ENCODE measurements at regions not wholly inside any gene's neighbourhood (a gene's known extent, or its start where the extent isn't known, plus 50 kb on each side); places are given as distances from the start of the nearest gene placed in this dataset.

GRCh38 chr4:100017637-100018310 lies 67.7 kb upstream of the H2AZ1 start:
- intact Hi-C loops (cut with micrococcal nuclease; ENCODE audit: unreplicated experiment) = no loop called here
- BruUV-seq (replicated peaks) = no TSS peak
- H3K4me3 ChIP-seq (ENCODE audit: low read depth in 2 of 2, low read length in 2 of 2) = no peak overlapping the region
- DNase-seq (ENCODE audit: low read depth, low spot score) (no peak), ATAC-seq (no peak)
- TF ChIP-seq TCF7L2 (IDR thresholded peaks at IDR 0.05; ENCODE audit: low read depth, low read length) (no peak), SIN3A (IDR thresholded peaks at IDR 0.05; ENCODE audit: borderline replicate concordance, insufficient read depth, low read depth, low read length) (no peak), POLR2AphosphoS5 (IDR thresholded peaks at IDR 0.05; ENCODE audit: low read depth, low read length) (no peak)
- TF ChIP-seq, protein P1, sequence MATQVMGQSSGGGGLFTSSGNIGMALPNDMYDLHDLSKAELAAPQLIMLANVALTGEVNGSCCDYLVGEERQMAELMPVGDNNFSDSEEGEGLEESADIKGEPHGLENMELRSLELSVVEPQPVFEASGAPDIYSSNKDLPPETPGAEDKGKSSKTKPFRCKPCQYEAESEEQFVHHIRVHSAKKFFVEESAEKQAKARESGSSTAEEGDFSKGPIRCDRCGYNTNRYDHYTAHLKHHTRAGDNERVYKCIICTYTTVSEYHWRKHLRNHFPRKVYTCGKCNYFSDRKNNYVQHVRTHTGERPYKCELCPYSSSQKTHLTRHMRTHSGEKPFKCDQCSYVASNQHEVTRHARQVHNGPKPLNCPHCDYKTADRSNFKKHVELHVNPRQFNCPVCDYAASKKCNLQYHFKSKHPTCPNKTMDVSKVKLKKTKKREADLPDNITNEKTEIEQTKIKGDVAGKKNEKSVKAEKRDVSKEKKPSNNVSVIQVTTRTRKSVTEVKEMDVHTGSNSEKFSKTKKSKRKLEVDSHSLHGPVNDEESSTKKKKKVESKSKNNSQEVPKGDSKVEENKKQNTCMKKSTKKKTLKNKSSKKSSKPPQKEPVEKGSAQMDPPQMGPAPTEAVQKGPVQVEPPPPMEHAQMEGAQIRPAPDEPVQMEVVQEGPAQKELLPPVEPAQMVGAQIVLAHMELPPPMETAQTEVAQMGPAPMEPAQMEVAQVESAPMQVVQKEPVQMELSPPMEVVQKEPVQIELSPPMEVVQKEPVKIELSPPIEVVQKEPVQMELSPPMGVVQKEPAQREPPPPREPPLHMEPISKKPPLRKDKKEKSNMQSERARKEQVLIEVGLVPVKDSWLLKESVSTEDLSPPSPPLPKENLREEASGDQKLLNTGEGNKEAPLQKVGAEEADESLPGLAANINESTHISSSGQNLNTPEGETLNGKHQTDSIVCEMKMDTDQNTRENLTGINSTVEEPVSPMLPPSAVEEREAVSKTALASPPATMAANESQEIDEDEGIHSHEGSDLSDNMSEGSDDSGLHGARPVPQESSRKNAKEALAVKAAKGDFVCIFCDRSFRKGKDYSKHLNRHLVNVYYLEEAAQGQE (IDR thresholded peaks at IDR 0.05; ENCODE audit: insufficient read depth in 1 of 2, low read depth in 2 of 2, low read length in 1 of 2) = no peak
- TF ChIP-seq, protein P2, sequence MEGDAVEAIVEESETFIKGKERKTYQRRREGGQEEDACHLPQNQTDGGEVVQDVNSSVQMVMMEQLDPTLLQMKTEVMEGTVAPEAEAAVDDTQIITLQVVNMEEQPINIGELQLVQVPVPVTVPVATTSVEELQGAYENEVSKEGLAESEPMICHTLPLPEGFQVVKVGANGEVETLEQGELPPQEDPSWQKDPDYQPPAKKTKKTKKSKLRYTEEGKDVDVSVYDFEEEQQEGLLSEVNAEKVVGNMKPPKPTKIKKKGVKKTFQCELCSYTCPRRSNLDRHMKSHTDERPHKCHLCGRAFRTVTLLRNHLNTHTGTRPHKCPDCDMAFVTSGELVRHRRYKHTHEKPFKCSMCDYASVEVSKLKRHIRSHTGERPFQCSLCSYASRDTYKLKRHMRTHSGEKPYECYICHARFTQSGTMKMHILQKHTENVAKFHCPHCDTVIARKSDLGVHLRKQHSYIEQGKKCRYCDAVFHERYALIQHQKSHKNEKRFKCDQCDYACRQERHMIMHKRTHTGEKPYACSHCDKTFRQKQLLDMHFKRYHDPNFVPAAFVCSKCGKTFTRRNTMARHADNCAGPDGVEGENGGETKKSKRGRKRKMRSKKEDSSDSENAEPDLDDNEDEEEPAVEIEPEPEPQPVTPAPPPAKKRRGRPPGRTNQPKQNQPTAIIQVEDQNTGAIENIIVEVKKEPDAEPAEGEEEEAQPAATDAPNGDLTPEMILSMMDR (IDR thresholded peaks at IDR 0.05) = no peak
- ChIA-PET POLR2A (no interaction called here), CTCF (no interaction called here)
- no peak overlapping the region for H3K27ac ChIP-seq (ENCODE audit: low read length)
- no peaks in the 10 kb centered on the region for H3K27me3 ChIP-seq (ENCODE audit: control insufficient read depth, insufficient read depth, low read length)
- H3K9me3 ChIP-seq (ENCODE audit: control insufficient read depth, insufficient read depth, low read depth, low read length) = no peaks in the 10 kb centered on the region
- in situ Hi-C loops (cut with HindIII; ENCODE audit: low pct_unique_long_range_greater_than_20kb, low sequenced_read_pairs) = no loop called here
- H3K4me1 ChIP-seq (ENCODE audit: control insufficient read depth, insufficient read depth, low read length) = no peaks in the 10 kb centered on the region
- H3K36me3 ChIP-seq (ENCODE audit: control insufficient read depth, insufficient read depth, low read length) = no peaks in the 10 kb centered on the region

DNA sequence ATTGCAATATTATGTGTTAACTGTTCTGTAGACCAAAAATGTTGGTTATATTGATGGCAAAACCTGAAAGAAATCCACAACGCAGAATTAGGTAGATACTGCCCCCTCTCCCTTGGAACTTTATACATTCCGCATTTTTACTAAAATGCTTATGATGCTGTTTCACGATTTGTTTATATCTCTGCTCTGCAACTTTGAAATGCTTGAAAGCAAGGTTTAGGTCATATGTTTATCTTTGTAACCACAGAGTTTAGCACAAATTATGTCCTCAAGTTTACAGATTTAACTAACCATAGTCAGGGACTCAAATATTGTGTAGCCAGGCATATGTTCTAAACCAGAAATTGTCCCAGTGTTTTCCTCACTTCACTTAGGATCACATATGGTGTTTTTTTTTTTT lies 66.1 kb upstream of the H2AZ1 start:
- H3K36me3 ChIP-seq (ENCODE audit: control insufficient read depth, insufficient read depth, low read length) = no peaks in the 10 kb centered on the region
- intact Hi-C loops (cut with micrococcal nuclease; ENCODE audit: unreplicated experiment) (no loop called here), in situ Hi-C loops (cut with HindIII; ENCODE audit: low pct_unique_long_range_greater_than_20kb, low sequenced_read_pairs) (no loop called here)
- H3K4me1 ChIP-seq (ENCODE audit: control insufficient read depth, insufficient read depth, low read length) = no peaks in the 10 kb centered on the region
- no TSS peak for BruUV-seq (replicated peaks)
- no peak for TF ChIP-seq POLR2AphosphoS5 (IDR thresholded peaks at IDR 0.05; ENCODE audit: low read depth, low read length)
- TF ChIP-seq, protein P1 (IDR thresholded peaks at IDR 0.05; ENCODE audit: insufficient read depth in 1 of 2, low read depth in 2 of 2, low read length in 1 of 2) = no peak
- no peak for TF ChIP-seq TCF7L2 (IDR thresholded peaks at IDR 0.05; ENCODE audit: low read depth, low read length)
- no peak for TF ChIP-seq SIN3A (IDR thresholded peaks at IDR 0.05; ENCODE audit: borderline replicate concordance, insufficient read depth, low read depth, low read length)
- TF ChIP-seq, protein P2 (IDR thresholded peaks at IDR 0.05) = no peak
- no peaks in the 10 kb centered on the region for H3K9me3 ChIP-seq (ENCODE audit: control insufficient read depth, insufficient read depth, low read depth, low read length)
- no peak overlapping the region for H3K27ac ChIP-seq (ENCODE audit: low read length)
- no peak overlapping the region for H3K4me3 ChIP-seq (ENCODE audit: low read depth in 2 of 2, low read length in 2 of 2)
- H3K27me3 ChIP-seq (ENCODE audit: control insufficient read depth, insufficient read depth, low read length) = no peaks in the 10 kb centered on the region
- ChIA-PET POLR2A (no interaction called here), CTCF (no interaction called here)
- ATAC-seq = no peak
- DNase-seq (ENCODE audit: low read depth, low spot score) = no peak
